SJCRH30 (cell line): ENCODE measurements at regions not wholly inside any gene's neighbourhood (a gene's known extent, or its start where the extent isn't known, plus 50 kb on each side); places are given as distances from the start of the nearest gene placed in this dataset.

ENCODE experiments used
- DNase-seq, 2 experiments: peaks; one replicate each; pipeline ENCODE4 v3.0.0-alpha.2; 2015 to 2020
- H3K27ac ChIP-seq: fragments of 250-450 bp; sonication (Bioruptor Pico); 2 replicates; pipeline ENCODE4 v1.5.1; 2020; ENCODE audit warnings: mild to moderate bottlenecking, moderate library complexity
- H3K27me3 ChIP-seq: fragments of 250-450 bp; sonication (Bioruptor Pico); 2 replicates; pipeline ENCODE4 v1.5.1; 2020; ENCODE audit warnings: mild to moderate bottlenecking, moderate library complexity
- H3K36me3 ChIP-seq: fragments of 250-450 bp; sonication (Bioruptor Pico); 2 replicates; pipeline ENCODE4 v1.5.1; 2020; ENCODE audit warnings: mild to moderate bottlenecking, moderate library complexity
- H3K4me1 ChIP-seq: fragments of 250-450 bp; sonication (Bioruptor Pico); 2 replicates; pipeline ENCODE4 v1.5.1; 2020; ENCODE audit warnings: mild to moderate bottlenecking, moderate library complexity
- H3K4me3 ChIP-seq: fragments of 250-450 bp; sonication (Bioruptor Pico); 2 replicates; pipeline ENCODE4 v1.5.1; 2020; ENCODE audit warnings: mild to moderate bottlenecking, moderate library complexity
- H3K9me3 ChIP-seq: fragments of 250-450 bp; sonication (Bioruptor Pico); replicated peaks from 2 replicates; pipeline ENCODE4 v1.5.1; 2020; ENCODE audit warnings: mild to moderate bottlenecking, moderate library complexity

- Histone ChIP-seq H3K27ac (no peak overlapping the region), H3K9me3 (no peaks in the 10 kb centered on the region), H3K36me3 (no peaks in the 10 kb centered on the region), H3K4me3 (no peak overlapping the region), H3K4me1 (no peaks in the 10 kb centered on the region), H3K27me3 (no peaks in the 10 kb centered on the region)
- DNase-seq = no peak
These were observed 59.4 kb upstream of the HPCAL1 start for GRCh38 chr2:10242998-10243925.

GRCh38 chr2:10243926-10244270, 58.8 kb upstream of the HPCAL1 start:
- no peak for DNase-seq
- no peaks in the 10 kb centered on the region for H3K36me3 ChIP-seq
- no peaks in the 10 kb centered on the region for H3K4me1 ChIP-seq

GRCh38 chr2:10245021-10245420, 57.7 kb upstream of the HPCAL1 start:
- peaks cover 6% of the 10 kb centered on the region; the same call in 1 of the 2 replicates for H3K9me3 ChIP-seq
- no peaks in the 10 kb centered on the region for H3K4me1 ChIP-seq
- no peak for DNase-seq

More at GRCh38 chr2:10243926-10244270, 58.8 kb upstream of the HPCAL1 start:
- no peaks in the 10 kb centered on the region for H3K27me3 ChIP-seq
- no peak overlapping the region for H3K4me3 ChIP-seq
- no peaks in the 10 kb centered on the region for H3K9me3 ChIP-seq
- H3K27ac ChIP-seq = no peak overlapping the region

GRCh38 chr2:10245661-10246060, 57.0 kb upstream of the HPCAL1 start:
- H3K4me1 ChIP-seq = no peaks in the 10 kb centered on the region
- H3K36me3 ChIP-seq = no peaks in the 10 kb centered on the region
- H3K27ac ChIP-seq = no peak overlapping the region
- no peaks in the 10 kb centered on the region for H3K27me3 ChIP-seq
- no peak overlapping the region for H3K4me3 ChIP-seq
- peaks cover 6% of the 10 kb centered on the region; the same call in 1 of the 2 replicates for H3K9me3 ChIP-seq
- DNase-seq = no peak

More at GRCh38 chr2:10245021-10245420, 57.7 kb upstream of the HPCAL1 start:
- Histone ChIP-seq H3K27me3 (no peaks in the 10 kb centered on the region), H3K36me3 (no peaks in the 10 kb centered on the region), H3K27ac (no peak overlapping the region), H3K4me3 (no peak overlapping the region)

- Histone ChIP-seq H3K4me3 (no peak overlapping the region), H3K9me3 (peaks cover 6% of the 10 kb centered on the region; the same call in 1 of the 2 replicates), H3K4me1 (no peaks in the 10 kb centered on the region), H3K27me3 (no peaks in the 10 kb centered on the region), H3K27ac (no peak overlapping the region), H3K36me3 (no peaks in the 10 kb centered on the region)
- DNase-seq = no peak
These were observed 56.3 kb upstream of the HPCAL1 start for GRCh38 chr2:10246370-10246769.

- DNase-seq = no peak
These were observed 55.9 kb upstream of the HPCAL1 start for GRCh38 chr2:10246831-10247230.

GRCh38 chr2:10249798-10250197, 52.9 kb upstream of the HPCAL1 start:
- H3K4me1 ChIP-seq = peaks cover 1% of the 10 kb centered on the region
- no peak overlapping the region for H3K27ac ChIP-seq
- peaks cover 6% of the 10 kb centered on the region; the same call in 1 of the 2 replicates for H3K9me3 ChIP-seq
- no peak for DNase-seq
- H3K4me3 ChIP-seq = no peak overlapping the region
- no peaks in the 10 kb centered on the region for H3K36me3 ChIP-seq
- H3K27me3 ChIP-seq = peaks cover 1% of the 10 kb centered on the region; the same call in 1 of the 2 replicates

More at GRCh38 chr2:10246831-10247230, 55.9 kb upstream of the HPCAL1 start:
- no peak overlapping the region for H3K4me3 ChIP-seq
- no peaks in the 10 kb centered on the region for H3K27me3 ChIP-seq
- no peak overlapping the region for H3K27ac ChIP-seq
- no peaks in the 10 kb centered on the region for H3K4me1 ChIP-seq
- H3K36me3 ChIP-seq = no peaks in the 10 kb centered on the region
- peaks cover 6% of the 10 kb centered on the region; the same call in 1 of the 2 replicates for H3K9me3 ChIP-seq

- Histone ChIP-seq H3K27me3 (peaks cover 11% of the 10 kb centered on the region), H3K9me3 (peaks cover 6% of the 10 kb centered on the region; the same call in 1 of the 2 replicates), H3K27ac (no peak overlapping the region), H3K4me1 (peaks cover 9% of the 10 kb centered on the region), H3K36me3 (no peaks in the 10 kb centered on the region), H3K4me3 (no peak overlapping the region)
- no peak for DNase-seq
These were observed 50.5 kb upstream of the HPCAL1 start for GRCh38 chr2:10252224-10252623.

- Histone ChIP-seq H3K4me1 (peaks cover 9% of the 10 kb centered on the region), H3K9me3 (peaks cover 6% of the 10 kb centered on the region; the same call in 1 of the 2 replicates), H3K4me3 (no peak overlapping the region), H3K27me3 (peaks cover 11% of the 10 kb centered on the region), H3K27ac (no peak overlapping the region), H3K36me3 (no peaks in the 10 kb centered on the region)
- no peak for DNase-seq
These were observed 50.0 kb upstream of the HPCAL1 start for GRCh38 chr2:10252661-10253060.
